Keratinocyte (primary cell): ENCODE measurements at regions not wholly inside any gene's neighbourhood (a gene's known extent, or its start where the extent isn't known, plus 50 kb on each side); places are given as distances from the start of the nearest gene placed in this dataset.

ENCODE experiments used
- DNase-seq: peaks from one replicate; pipeline ENCODE4 v3.0.0-alpha.2; 2011; ENCODE audit warnings: low read depth, missing footprints, low spot score
- FAIRE-seq: peaks from 2 replicates; lab custom pipeline; 2011; peaks lifted over from hg19 to GRCh38; lab: Jason Lieb, UNC
- H2AFZ ChIP-seq: 2 replicates; pipeline ENCODE4 v1.6.0; 2012; ENCODE audit warnings: low read length, control low read depth, inconsistent platforms; ENCODE audit not compliant: control insufficient read depth
- H3K27ac ChIP-seq: 2 replicates; pipeline ENCODE4 v1.5.1; 2011; ENCODE audit warnings: low read length; ENCODE audit not compliant: control insufficient read depth, insufficient read depth
- H3K27me3 ChIP-seq: 3 replicates; pipeline ENCODE4 v1.6.0; 2011; ENCODE audit warnings: low read length; ENCODE audit not compliant: control insufficient read depth, insufficient read depth; ENCODE audit errors: extremely low read depth
- H3K36me3 ChIP-seq, 2 experiments: 2 replicates in 1 of 2; 3 replicates in 1 of 2; pipeline ENCODE4 v1.5.1; 2011; ENCODE audit warnings: low read length in 2 of 2, mild to moderate bottlenecking in 1 of 2; ENCODE audit not compliant: control insufficient read depth in 2 of 2, insufficient read depth in 2 of 2; ENCODE audit errors: extremely low read depth in 1 of 2
- H3K4me1 ChIP-seq: 3 replicates; pipeline ENCODE4 v1.5.1; 2011; ENCODE audit warnings: low read length; ENCODE audit not compliant: control insufficient read depth, insufficient read depth; ENCODE audit errors: extremely low read depth
- H3K4me2 ChIP-seq: 3 replicates; pipeline ENCODE4 v1.6.0; 2011; ENCODE audit warnings: low read depth, low read length; ENCODE audit not compliant: control insufficient read depth, insufficient read depth; ENCODE audit errors: extremely low read depth
- H3K4me3 ChIP-seq, 3 experiments: fragments of 200-600 bp in 1 of 3; sonication (generic) in 1 of 3; 2 replicates in 2 of 3; 3 replicates in 1 of 3; pipeline ENCODE4 v1.5.1; 2011 to 2016; ENCODE audit warnings: low read length in 3 of 3, mild to moderate bottlenecking in 3 of 3, control low read depth in 2 of 3, inconsistent platforms in 1 of 3, low read depth in 1 of 3, mixed read lengths in 1 of 3, mixed run types in 1 of 3, moderate library complexity in 1 of 3; ENCODE audit not compliant: control insufficient read depth in 2 of 3, insufficient read depth in 2 of 3; ENCODE audit errors: extremely low read depth in 1 of 3
- H3K79me2 ChIP-seq: 2 replicates; pipeline ENCODE4 v1.6.0; 2012; ENCODE audit warnings: low read length; ENCODE audit not compliant: control insufficient read depth, insufficient read depth
- H3K9ac ChIP-seq: 3 replicates; pipeline ENCODE4 v1.6.0; 2011; ENCODE audit warnings: low read length; ENCODE audit not compliant: control insufficient read depth, insufficient read depth; ENCODE audit errors: extremely low read depth
- H3K9me1 ChIP-seq: 3 replicates; pipeline ENCODE4 v1.6.0; 2011; ENCODE audit warnings: low read length; ENCODE audit not compliant: control insufficient read depth, insufficient read depth; ENCODE audit errors: extremely low read depth
- H3K9me3 ChIP-seq: 2 replicates; pipeline ENCODE4 v1.5.1; 2012; ENCODE audit warnings: low read depth, low read length; ENCODE audit not compliant: control insufficient read depth
- H4K20me1 ChIP-seq: 3 replicates; pipeline ENCODE4 v1.6.0; 2011; ENCODE audit warnings: low read length; ENCODE audit not compliant: control insufficient read depth, insufficient read depth; ENCODE audit errors: extremely low read depth
- EZH2 ChIP-seq: IDR thresholded peaks from one replicate; pipeline ENCODE4 v1.6.1; 2012; ENCODE audit warnings: inconsistent platforms, mild to moderate bottlenecking, low read length, moderate library complexity
- dilution Hi-C: fragments of 300-500 bp; cut with MboI; formaldehyde crosslinking; loops from one replicate; pipeline ENCODE4 v1.7.0; 2020; ENCODE audit warnings: low sequenced_read_pairs; ENCODE audit not compliant: extremely low pct_ligation_motif_present
- TF ChIP-seq, protein P1 (sequence below), 3 experiments: IDR thresholded peaks in 1 of 3; conservative IDR thresholded peaks in 1 of 3; optimal IDR thresholded peaks in 1 of 3; 2 replicates in 2 of 3; 3 replicates in 1 of 3; pipeline versions ENCODE3 to v1.5.1; 2011; ENCODE audit warnings: low read length in 3 of 3, mild to moderate bottlenecking in 3 of 3, moderate library complexity in 2 of 3, control low read depth in 1 of 3, inconsistent platforms in 1 of 3; ENCODE audit not compliant: insufficient read depth in 2 of 3; ENCODE audit errors: extremely low read depth in 1 of 3

DNA sequence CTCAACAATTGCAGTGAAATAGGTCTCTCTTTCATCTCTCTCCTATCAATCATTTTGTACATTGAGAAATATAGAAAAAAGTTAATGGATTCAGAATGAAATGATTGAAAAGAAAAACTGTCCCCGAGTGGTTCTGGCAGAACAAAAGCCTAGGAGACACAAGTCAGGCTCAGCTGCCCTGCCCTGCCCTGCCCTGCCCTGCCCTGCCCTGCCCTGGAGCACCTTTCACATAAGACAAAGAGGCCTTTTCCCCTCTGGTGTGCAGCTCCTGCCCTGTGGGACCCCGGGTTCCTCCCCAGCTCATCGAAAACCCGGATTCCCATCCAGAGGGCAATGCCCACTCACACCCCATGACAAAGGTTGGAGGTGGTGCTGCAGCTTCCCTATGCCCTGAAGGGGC, 94.7 kb downstream of the TEX26 start:
- Histone ChIP-seq H3K36me3 (no peaks in the 10 kb centered on the region), H3K27ac (no peak overlapping the region), H3K4me1 (peaks cover 3% of the 10 kb centered on the region), H3K9ac (no peak overlapping the region), H3K27me3 (peaks cover 8% of the 10 kb centered on the region), H4K20me1 (no peaks in the 10 kb centered on the region), H3K79me2 (no peaks in the 10 kb centered on the region), H3K4me2 (no peak overlapping the region), H2AFZ (no peak overlapping the region), H3K9me1 (no peaks in the 10 kb centered on the region), H3K4me3 (no peak overlapping the region), H3K9me3 (no peaks in the 10 kb centered on the region)
- FAIRE-seq (no peak), DNase-seq (no peak)
- dilution Hi-C loops = loop anchor here (10.0 kb wide), 1 partner anchor 222 kb away; no protein-coding TSS in a partner anchor
- TF ChIP-seq, protein P1, sequence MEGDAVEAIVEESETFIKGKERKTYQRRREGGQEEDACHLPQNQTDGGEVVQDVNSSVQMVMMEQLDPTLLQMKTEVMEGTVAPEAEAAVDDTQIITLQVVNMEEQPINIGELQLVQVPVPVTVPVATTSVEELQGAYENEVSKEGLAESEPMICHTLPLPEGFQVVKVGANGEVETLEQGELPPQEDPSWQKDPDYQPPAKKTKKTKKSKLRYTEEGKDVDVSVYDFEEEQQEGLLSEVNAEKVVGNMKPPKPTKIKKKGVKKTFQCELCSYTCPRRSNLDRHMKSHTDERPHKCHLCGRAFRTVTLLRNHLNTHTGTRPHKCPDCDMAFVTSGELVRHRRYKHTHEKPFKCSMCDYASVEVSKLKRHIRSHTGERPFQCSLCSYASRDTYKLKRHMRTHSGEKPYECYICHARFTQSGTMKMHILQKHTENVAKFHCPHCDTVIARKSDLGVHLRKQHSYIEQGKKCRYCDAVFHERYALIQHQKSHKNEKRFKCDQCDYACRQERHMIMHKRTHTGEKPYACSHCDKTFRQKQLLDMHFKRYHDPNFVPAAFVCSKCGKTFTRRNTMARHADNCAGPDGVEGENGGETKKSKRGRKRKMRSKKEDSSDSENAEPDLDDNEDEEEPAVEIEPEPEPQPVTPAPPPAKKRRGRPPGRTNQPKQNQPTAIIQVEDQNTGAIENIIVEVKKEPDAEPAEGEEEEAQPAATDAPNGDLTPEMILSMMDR (optimal IDR thresholded peaks at IDR 0.05 in 1 of 3, IDR thresholded peaks at IDR 0.05 in 1 of 3, conservative IDR thresholded peaks at IDR 0.05 in 1 of 3; ENCODE audit: extremely low read depth in 1 of 3, insufficient read depth in 2 of 3, low read length in 3 of 3) = no peak
- TF ChIP-seq EZH2 = no peak
